Kidney (tissue), 13 donors: ENCODE measurements at regions not wholly inside any gene's neighbourhood (a gene's known extent, or its start where the extent isn't known, plus 50 kb on each side); places are given as distances from the start of the nearest gene placed in this dataset.

Experiments
- DNase-seq, 5 donors: peaks; one replicate each; pipeline ENCODE4 v3.0.0-alpha.2; 2013 to 2020
- FAIRE-seq: peaks from 2 replicates; lab custom pipeline; 2012; peaks lifted over from hg19 to GRCh38; lab: Jason Lieb, UNC
- H3K27ac ChIP-seq, 2 donors: one replicate each; pipeline ENCODE4 v1.7.0; 2013; ENCODE audit warnings: low read depth in 2 of 2, low read length in 2 of 2, inconsistent platforms in 1 of 2
- H3K27me3 ChIP-seq: one replicate; pipeline ENCODE4 v1.7.1; 2013; ENCODE audit warnings: low read length, inconsistent platforms; ENCODE audit not compliant: control insufficient read depth, insufficient read depth
- H3K36me3 ChIP-seq, 3 donors: one replicate each; pipeline versions ENCODE4 v1.7.0 to v1.7.1; 2013; ENCODE audit warnings: low read length in 3 of 3, control low read depth in 1 of 3, inconsistent platforms in 1 of 3; ENCODE audit not compliant: insufficient read depth in 3 of 3, control insufficient read depth in 2 of 3
- H3K4me1 ChIP-seq, 3 donors: one replicate each; pipeline versions ENCODE4 v1.7.0 to v1.7.1; 2013; ENCODE audit warnings: low read length in 3 of 3, inconsistent platforms in 1 of 3, low read depth in 1 of 3; ENCODE audit not compliant: control insufficient read depth in 2 of 3, insufficient read depth in 2 of 3
- H3K4me3 ChIP-seq, 3 donors: one replicate each; pipeline versions ENCODE4 v1.7.0 to v1.8.1; 2013; ENCODE audit warnings: low read length in 3 of 3, control low read depth in 1 of 3, inconsistent platforms in 1 of 3
- H3K9ac ChIP-seq, 3 donors: one replicate each; pipeline versions ENCODE4 v1.7.0 to v1.7.1; 2013; ENCODE audit warnings: low read length in 3 of 3, control low read depth in 1 of 3, inconsistent platforms in 1 of 3
- H3K9me3 ChIP-seq, 3 donors: one replicate each; pipeline versions ENCODE4 v1.7.0 to v1.7.1; 2013; ENCODE audit warnings: low read length in 3 of 3, control low read depth in 1 of 3, inconsistent platforms in 1 of 3; ENCODE audit not compliant: control insufficient read depth in 2 of 3, insufficient read depth in 1 of 3
- intact Hi-C: fragments of 100-400 bp; cut with DNase I; formaldehyde crosslinking; loops from one replicate; pipeline ENCODE4 v1.11.1; 2022
- TF ChIP-seq, protein P1 (sequence below): IDR thresholded peaks from 3 replicates; pipeline ENCODE4 v1.5.1; 2012; ENCODE audit warnings: mild to moderate bottlenecking, moderate library complexity, borderline replicate concordance; ENCODE audit not compliant: insufficient read depth; ENCODE audit errors: extremely low read depth
- donor health status: control.
- donor health status: control.
- donor health status: control.
- donor health status: control.
- donor health status: control.
- donor health status: DM: yes; HTN: yes; CAD: no.
- donor health status: Normal renal cell carcinoma (clear cell type).

DNA sequence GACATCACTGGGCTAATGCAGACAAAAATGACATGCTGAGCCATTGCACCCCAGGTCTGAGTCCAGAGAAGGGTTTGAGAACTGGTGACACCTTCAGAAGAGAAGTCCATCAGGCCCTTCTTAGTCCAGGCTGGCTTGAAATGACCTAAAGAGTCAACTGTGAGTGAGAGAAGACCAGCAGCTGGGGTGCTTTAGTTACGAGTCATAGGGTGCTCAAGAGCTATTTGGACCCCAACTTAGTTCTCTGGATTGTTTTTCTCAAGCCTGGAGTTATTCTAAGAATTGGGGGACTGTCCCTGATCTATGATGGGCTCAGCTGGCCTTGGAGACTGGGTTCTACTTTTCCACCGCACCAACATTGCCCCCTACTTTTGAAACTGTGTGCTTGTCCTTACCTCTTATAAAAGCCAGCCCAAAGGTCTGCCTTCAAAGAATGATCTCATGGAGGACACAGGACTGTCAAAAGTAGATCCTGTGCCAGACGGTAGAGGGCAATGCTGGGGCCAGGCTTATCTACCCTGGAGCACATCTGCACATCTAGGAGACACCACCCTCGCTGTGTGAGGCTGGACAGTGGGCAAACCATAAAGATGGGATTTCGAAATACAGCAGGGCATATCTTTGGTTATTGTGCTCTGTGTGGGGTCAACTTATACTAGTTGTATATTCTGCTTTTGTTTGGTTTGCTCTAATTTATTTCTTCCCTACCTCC lies 333.0 kb upstream of the SLC14A2 start:
- no peak overlapping the region for H3K4me3 ChIP-seq
- H3K27me3 ChIP-seq = no peaks in the 10 kb centered on the region
- no peaks in the 10 kb centered on the region for H3K36me3 ChIP-seq
- no peaks in the 10 kb centered on the region for H3K9me3 ChIP-seq
- TF ChIP-seq, protein P1, sequence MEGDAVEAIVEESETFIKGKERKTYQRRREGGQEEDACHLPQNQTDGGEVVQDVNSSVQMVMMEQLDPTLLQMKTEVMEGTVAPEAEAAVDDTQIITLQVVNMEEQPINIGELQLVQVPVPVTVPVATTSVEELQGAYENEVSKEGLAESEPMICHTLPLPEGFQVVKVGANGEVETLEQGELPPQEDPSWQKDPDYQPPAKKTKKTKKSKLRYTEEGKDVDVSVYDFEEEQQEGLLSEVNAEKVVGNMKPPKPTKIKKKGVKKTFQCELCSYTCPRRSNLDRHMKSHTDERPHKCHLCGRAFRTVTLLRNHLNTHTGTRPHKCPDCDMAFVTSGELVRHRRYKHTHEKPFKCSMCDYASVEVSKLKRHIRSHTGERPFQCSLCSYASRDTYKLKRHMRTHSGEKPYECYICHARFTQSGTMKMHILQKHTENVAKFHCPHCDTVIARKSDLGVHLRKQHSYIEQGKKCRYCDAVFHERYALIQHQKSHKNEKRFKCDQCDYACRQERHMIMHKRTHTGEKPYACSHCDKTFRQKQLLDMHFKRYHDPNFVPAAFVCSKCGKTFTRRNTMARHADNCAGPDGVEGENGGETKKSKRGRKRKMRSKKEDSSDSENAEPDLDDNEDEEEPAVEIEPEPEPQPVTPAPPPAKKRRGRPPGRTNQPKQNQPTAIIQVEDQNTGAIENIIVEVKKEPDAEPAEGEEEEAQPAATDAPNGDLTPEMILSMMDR = no peak
- H3K9ac ChIP-seq = no peak overlapping the region
- intact Hi-C loops = no loop called here
- FAIRE-seq (no peak), DNase-seq (no peak)
- no peak overlapping the region for H3K27ac ChIP-seq
- H3K4me1 ChIP-seq = no peaks in the 10 kb centered on the region

DNA sequence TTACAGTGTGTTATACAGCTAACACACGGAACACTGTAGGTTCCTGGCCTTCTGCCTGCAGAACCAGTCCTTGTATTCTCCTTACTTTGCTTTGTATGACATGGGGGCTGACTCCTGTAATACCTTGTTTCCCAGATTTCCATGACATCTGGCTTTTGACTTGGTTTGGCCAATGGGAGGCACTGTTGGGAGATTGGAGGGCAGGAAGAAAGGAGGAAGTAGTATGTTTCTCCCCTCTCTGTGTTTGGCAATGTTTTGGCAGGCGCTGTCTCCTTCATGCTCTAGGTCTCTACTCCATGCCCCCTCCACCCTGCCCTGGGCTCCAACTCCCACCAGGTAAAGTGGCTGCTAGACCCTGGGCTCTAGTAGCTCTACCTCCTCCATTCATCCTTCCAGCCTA lies 331.1 kb upstream of the SLC14A2 start:
- no peaks in the 10 kb centered on the region for H3K4me1 ChIP-seq
- H3K27me3 ChIP-seq = no peaks in the 10 kb centered on the region
- intact Hi-C loops = no loop called here
- no peak overlapping the region for H3K4me3 ChIP-seq
- no peaks in the 10 kb centered on the region for H3K36me3 ChIP-seq
- FAIRE-seq (no peak), DNase-seq (no peak)
- H3K9ac ChIP-seq = no peak overlapping the region
- H3K27ac ChIP-seq = no peak overlapping the region
- TF ChIP-seq, protein P1 = no peak
- no peaks in the 10 kb centered on the region for H3K9me3 ChIP-seq

- no peaks in the 10 kb centered on the region for H3K36me3 ChIP-seq
- no peak overlapping the region for H3K9ac ChIP-seq
- DNase-seq = no peak
- intact Hi-C loops = no loop called here
- TF ChIP-seq, protein P1 = no peak
- no peak overlapping the region for H3K27ac ChIP-seq
- H3K9me3 ChIP-seq = no peaks in the 10 kb centered on the region
- no peaks in the 10 kb centered on the region for H3K4me1 ChIP-seq
- no peak for FAIRE-seq
- H3K27me3 ChIP-seq = no peaks in the 10 kb centered on the region
- H3K4me3 ChIP-seq = no peak overlapping the region
Observed at GRCh38 chr18:45284851-45285250, 330.4 kb upstream of the SLC14A2 start.

- Histone ChIP-seq H3K9me3 (no peaks in the 10 kb centered on the region), H3K27ac (no peak overlapping the region), H3K27me3 (no peaks in the 10 kb centered on the region), H3K4me1 (no peaks in the 10 kb centered on the region), H3K4me3 (no peak overlapping the region), H3K9ac (no peak overlapping the region), H3K36me3 (no peaks in the 10 kb centered on the region)
- intact Hi-C loops = no loop called here
- TF ChIP-seq, protein P1 = no peak
- FAIRE-seq = no peak
- DNase-seq = no peak
Observed at GRCh38 chr18:45285251-45285650, 330.0 kb upstream of the SLC14A2 start.
